ENCODE measurements at regions not wholly inside any gene's neighbourhood (a gene's known extent, or its start where the extent isn't known, plus 50 kb on each side); places are given as distances from the start of the nearest gene placed in this dataset.
A peak's percentile ranks its signal among the peaks of the same experiment; 100 is the strongest.

GRCh38 chr12:60172266-60173211 is 576.7 kb downstream of the SLC16A7 start:
- WGBS, 2 donors, result 14 to 16% methylated on average over 8 of the region's 8 CpGs
- ATAC-seq, result peak; percentile 91
- H3K27me3 ChIP-seq, result no peaks in the 10 kb centered on the region
- H3K4me3 ChIP-seq, result no peak overlapping the region
- peak in 3 of 4 donors; percentile 17 to 20 (median 18) for DNase-seq
- no peaks in the 10 kb centered on the region for H3K9me3 ChIP-seq
- intact Hi-C loops (cut with DNase I), result no loop called here
- H3K36me3 ChIP-seq (replicated peaks in 1 of 2; ENCODE audit: insufficient read depth in 1 of 2, low read depth in 2 of 2), result no peaks in the 10 kb centered on the region
- H3K4me1 ChIP-seq, result peaks cover 15% of the 10 kb centered on the region
- TF ChIP-seq, protein P1, sequence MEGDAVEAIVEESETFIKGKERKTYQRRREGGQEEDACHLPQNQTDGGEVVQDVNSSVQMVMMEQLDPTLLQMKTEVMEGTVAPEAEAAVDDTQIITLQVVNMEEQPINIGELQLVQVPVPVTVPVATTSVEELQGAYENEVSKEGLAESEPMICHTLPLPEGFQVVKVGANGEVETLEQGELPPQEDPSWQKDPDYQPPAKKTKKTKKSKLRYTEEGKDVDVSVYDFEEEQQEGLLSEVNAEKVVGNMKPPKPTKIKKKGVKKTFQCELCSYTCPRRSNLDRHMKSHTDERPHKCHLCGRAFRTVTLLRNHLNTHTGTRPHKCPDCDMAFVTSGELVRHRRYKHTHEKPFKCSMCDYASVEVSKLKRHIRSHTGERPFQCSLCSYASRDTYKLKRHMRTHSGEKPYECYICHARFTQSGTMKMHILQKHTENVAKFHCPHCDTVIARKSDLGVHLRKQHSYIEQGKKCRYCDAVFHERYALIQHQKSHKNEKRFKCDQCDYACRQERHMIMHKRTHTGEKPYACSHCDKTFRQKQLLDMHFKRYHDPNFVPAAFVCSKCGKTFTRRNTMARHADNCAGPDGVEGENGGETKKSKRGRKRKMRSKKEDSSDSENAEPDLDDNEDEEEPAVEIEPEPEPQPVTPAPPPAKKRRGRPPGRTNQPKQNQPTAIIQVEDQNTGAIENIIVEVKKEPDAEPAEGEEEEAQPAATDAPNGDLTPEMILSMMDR (IDR thresholded peaks at IDR 0.05), result no peak
- TF ChIP-seq POLR2A (IDR thresholded peaks at IDR 0.05), result no peak
- peak overlapping the region; percentile 5 to 77 (median 48) for H3K27ac ChIP-seq

- peak overlapping the region; percentile 5 to 77 (median 48) for H3K27ac ChIP-seq
- H3K4me3 ChIP-seq, result no peak overlapping the region
- DNase-seq, result peak in 1 of 4 donors; percentile 18
- no peaks in the 10 kb centered on the region for H3K9me3 ChIP-seq
- no peaks in the 10 kb centered on the region for H3K27me3 ChIP-seq
- WGBS, 2 donors, result 58 to 64% methylated on average over 9 of the region's 9 CpGs
- intact Hi-C loops (cut with DNase I), result no loop called here
- H3K36me3 ChIP-seq (replicated peaks in 1 of 2; ENCODE audit: insufficient read depth in 1 of 2, low read depth in 2 of 2), result no peaks in the 10 kb centered on the region
- TF ChIP-seq POLR2A (IDR thresholded peaks at IDR 0.05), result no peak
- TF ChIP-seq, protein P1 (IDR thresholded peaks at IDR 0.05), result no peak
- ATAC-seq, result peak; percentile 13
- H3K4me1 ChIP-seq, result peaks cover 12% of the 10 kb centered on the region
These were observed 577.7 kb downstream of the SLC16A7 start for GRCh38 chr12:60173224-60174170.

- intact Hi-C loops (cut with DNase I), result no loop called here
- no peak for TF ChIP-seq POLR2A (IDR thresholded peaks at IDR 0.05)
- TF ChIP-seq, protein P1 (IDR thresholded peaks at IDR 0.05), result no peak
- Histone ChIP-seq H3K36me3 (replicated peaks in 1 of 2; ENCODE audit: insufficient read depth in 1 of 2, low read depth in 2 of 2) (no peaks in the 10 kb centered on the region), H3K4me3 (no peak overlapping the region), H3K27me3 (no peaks in the 10 kb centered on the region), H3K27ac (no peak overlapping the region), H3K4me1 (peaks cover 11% of the 10 kb centered on the region), H3K9me3 (no peaks in the 10 kb centered on the region)
- DNase-seq, result no peak
- no peak for ATAC-seq
These were observed 578.6 kb downstream of the SLC16A7 start for GRCh38 chr12:60174476-60174875.

- no peaks in the 10 kb centered on the region for H3K36me3 ChIP-seq (replicated peaks in 1 of 2; ENCODE audit: insufficient read depth in 1 of 2, low read depth in 2 of 2)
- no peak overlapping the region for H3K27ac ChIP-seq
- no peaks in the 10 kb centered on the region for H3K9me3 ChIP-seq
- no peak overlapping the region for H3K4me3 ChIP-seq
- intact Hi-C loops (cut with DNase I), result no loop called here
- peaks cover 11% of the 10 kb centered on the region for H3K4me1 ChIP-seq
- ATAC-seq, result no peak
- no peaks in the 10 kb centered on the region for H3K27me3 ChIP-seq
- DNase-seq, result no peak
- TF ChIP-seq, protein P1 (IDR thresholded peaks at IDR 0.05), result no peak
- no peak for TF ChIP-seq POLR2A (IDR thresholded peaks at IDR 0.05)
- WGBS, 2 donors, result 0% methylated on average over 1 of the region's 1 CpG
These were observed 579.1 kb downstream of the SLC16A7 start for GRCh38 chr12:60174941-60175340.
